ENCODE measurements at regions not wholly inside any gene's neighbourhood (a gene's known extent, or its start where the extent isn't known, plus 50 kb on each side); places are given as distances from the start of the nearest gene placed in this dataset.

DNA sequence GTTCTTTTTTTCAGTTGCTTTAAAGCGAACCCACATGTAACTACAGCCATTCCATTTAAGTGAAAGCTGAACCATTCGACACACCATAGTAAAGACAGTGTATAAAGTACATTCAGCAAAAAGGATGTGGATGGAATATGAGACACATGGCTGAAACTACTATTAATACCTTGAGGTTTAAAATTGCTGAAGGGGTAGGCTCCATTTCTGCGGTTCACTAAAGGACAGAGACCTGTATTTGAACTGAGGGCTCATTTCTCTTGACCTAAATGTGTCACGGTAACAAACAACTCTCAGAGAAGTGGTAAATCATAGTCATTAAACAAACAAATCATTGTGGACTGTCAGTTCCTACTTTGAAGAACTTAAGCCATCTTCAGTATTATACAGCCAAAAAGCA lies 1085.6 kb upstream of the TENM3 start:
- H3K9me3 ChIP-seq: no peaks in the 10 kb centered on the region
- no peaks in the 10 kb centered on the region for H3K36me3 ChIP-seq
- DNase-seq: no peak
- no peaks in the 10 kb centered on the region for H3K27me3 ChIP-seq
- no peak for TF ChIP-seq CTCF (IDR thresholded peaks at IDR 0.05; ENCODE audit: low read depth, low read length)
- no peak overlapping the region for H3K4me3 ChIP-seq (ENCODE audit: low read depth, low read length)
- H3K4me1 ChIP-seq: peaks cover 3% of the 10 kb centered on the region

- no peak for DNase-seq
- Histone ChIP-seq H3K9me3 (no peaks in the 10 kb centered on the region), H3K4me1 (peaks cover 3% of the 10 kb centered on the region), H3K4me3 (ENCODE audit: low read depth, low read length) (no peak overlapping the region), H3K27me3 (no peaks in the 10 kb centered on the region), H3K36me3 (no peaks in the 10 kb centered on the region)
- no peak for TF ChIP-seq CTCF (IDR thresholded peaks at IDR 0.05; ENCODE audit: low read depth, low read length)
Observed at GRCh38 chr4:181158971-181159370, 1084.2 kb upstream of the TENM3 start.

DNA sequence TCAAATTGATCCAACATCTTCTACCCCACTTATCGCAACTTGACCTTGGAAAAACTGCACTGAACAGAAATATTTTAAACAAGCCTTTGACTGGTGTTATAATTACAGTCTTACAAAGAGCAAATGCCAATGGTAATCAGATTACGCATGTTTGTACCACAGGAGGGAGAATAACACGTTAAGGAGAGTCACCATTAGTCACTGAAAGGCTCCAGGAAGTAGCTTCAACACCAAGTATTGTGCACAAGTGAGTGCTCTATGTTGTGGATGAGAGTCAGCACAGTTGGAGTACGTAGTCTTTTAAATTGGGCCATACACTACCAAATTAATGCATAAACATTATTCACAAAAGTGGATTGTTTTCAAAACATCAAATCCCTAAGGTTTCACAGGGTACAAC lies 1081.5 kb upstream of the TENM3 start:
- no peaks in the 10 kb centered on the region for H3K36me3 ChIP-seq
- H3K27me3 ChIP-seq: no peaks in the 10 kb centered on the region
- DNase-seq: no peak
- no peak overlapping the region for H3K4me3 ChIP-seq (ENCODE audit: low read depth, low read length)
- TF ChIP-seq CTCF (IDR thresholded peaks at IDR 0.05; ENCODE audit: low read depth, low read length): no peak
- H3K9me3 ChIP-seq: no peaks in the 10 kb centered on the region
- peaks cover 3% of the 10 kb centered on the region for H3K4me1 ChIP-seq

- peaks cover 3% of the 10 kb centered on the region for H3K4me1 ChIP-seq
- DNase-seq: no peak
- H3K36me3 ChIP-seq: no peaks in the 10 kb centered on the region
- no peaks in the 10 kb centered on the region for H3K9me3 ChIP-seq
- no peak overlapping the region for H3K4me3 ChIP-seq (ENCODE audit: low read depth, low read length)
- no peaks in the 10 kb centered on the region for H3K27me3 ChIP-seq
- TF ChIP-seq CTCF (IDR thresholded peaks at IDR 0.05; ENCODE audit: low read depth, low read length): no peak
Observed at GRCh38 chr4:181162266-181162665, 1080.9 kb upstream of the TENM3 start.

DNA sequence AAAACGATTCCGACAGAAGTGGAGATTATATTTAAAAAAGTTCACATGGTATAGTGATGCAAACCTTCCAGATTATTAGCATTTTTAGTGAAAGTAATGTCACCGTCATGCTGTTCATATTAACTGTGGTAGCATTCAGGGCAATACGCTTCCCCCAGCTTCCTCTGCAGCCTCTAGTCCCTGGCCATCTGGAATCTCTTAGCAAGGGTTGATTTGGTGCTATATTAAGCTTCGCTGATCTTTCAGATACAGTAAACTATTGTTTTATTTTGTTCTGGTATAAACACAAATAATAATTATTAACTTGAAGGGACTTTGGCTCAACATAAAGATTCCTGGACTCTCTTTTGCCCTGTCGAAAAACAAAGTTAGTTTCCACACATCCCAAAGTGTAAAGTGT lies 1080.5 kb upstream of the TENM3 start:
- DNase-seq: no peak
- Histone ChIP-seq H3K36me3 (no peaks in the 10 kb centered on the region), H3K4me3 (ENCODE audit: low read depth, low read length) (no peak overlapping the region), H3K27me3 (no peaks in the 10 kb centered on the region), H3K9me3 (no peaks in the 10 kb centered on the region), H3K4me1 (peaks cover 3% of the 10 kb centered on the region)
- TF ChIP-seq CTCF (IDR thresholded peaks at IDR 0.05; ENCODE audit: low read depth, low read length): no peak

DNA sequence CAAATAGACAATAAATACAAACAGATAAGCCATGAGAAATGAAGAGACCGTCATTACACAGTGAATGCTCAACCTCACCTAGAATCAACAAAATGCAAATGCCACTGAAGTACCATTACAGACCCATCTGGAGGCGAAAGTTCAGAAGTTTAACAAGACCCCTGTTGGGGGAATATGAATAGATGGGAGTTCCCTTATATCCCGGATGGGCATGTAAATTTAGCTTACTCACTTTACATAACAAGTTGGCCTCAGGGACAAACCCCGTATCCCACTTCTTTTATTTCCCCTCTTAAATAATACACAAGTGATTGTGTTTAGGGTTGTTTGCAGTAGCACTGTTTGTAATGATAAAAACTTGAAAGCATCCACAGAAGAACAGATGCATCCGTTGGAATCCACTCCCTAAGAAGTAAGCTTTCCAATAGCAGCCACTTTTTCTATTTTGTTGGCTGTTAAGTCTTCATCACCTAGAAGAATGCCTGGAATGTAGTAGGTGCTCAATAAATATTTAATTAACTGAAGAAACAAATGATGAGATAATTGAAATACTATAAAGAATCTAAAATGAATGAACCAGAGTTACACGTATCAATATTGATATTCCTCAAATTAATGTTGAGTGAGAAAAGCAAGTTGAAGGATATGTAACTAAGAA lies 1076.3 kb upstream of the TENM3 start:
- Histone ChIP-seq H3K36me3 (no peaks in the 10 kb centered on the region), H3K4me1 (no peaks in the 10 kb centered on the region; the same call in 1 of the 2 replicates), H3K9me3 (no peaks in the 10 kb centered on the region), H3K4me3 (ENCODE audit: low read depth, low read length) (no peak overlapping the region), H3K27me3 (no peaks in the 10 kb centered on the region)
- no peak for DNase-seq
- no peak for TF ChIP-seq CTCF (IDR thresholded peaks at IDR 0.05; ENCODE audit: low read depth, low read length)
